HL-60 (cell line): ENCODE measurements at regions not wholly inside any gene's neighbourhood (a gene's known extent, or its start where the extent isn't known, plus 50 kb on each side); places are given as distances from the start of the nearest gene placed in this dataset.

ENCODE experiments used
- CTCF ChIP-seq: IDR thresholded peaks from one replicate; pipeline ENCODE4 v1.5.1; 2011; ENCODE audit warnings: low read length, control low read depth, inconsistent platforms; ENCODE audit not compliant: insufficient read depth
- POLR2AphosphoS5 ChIP-seq: IDR thresholded peaks from 2 replicates; pipeline ENCODE4 v1.6.1; 2012; ENCODE audit warnings: low read depth
- REST ChIP-seq: IDR thresholded peaks from 2 replicates; pipeline ENCODE4 v1.6.1; 2012; ENCODE audit warnings: low read depth; ENCODE audit not compliant: insufficient replicate concordance

GRCh38 chr11:92425127-92425526 lies 200.5 kb downstream of the FAT3 start:
- no peak for TF ChIP-seq CTCF
- TF ChIP-seq REST = no peak
- TF ChIP-seq POLR2AphosphoS5 = no peak
